ENCODE measurements at regions not wholly inside any gene's neighbourhood (a gene's known extent, or its start where the extent isn't known, plus 50 kb on each side); places are given as distances from the start of the nearest gene placed in this dataset.

DNA sequence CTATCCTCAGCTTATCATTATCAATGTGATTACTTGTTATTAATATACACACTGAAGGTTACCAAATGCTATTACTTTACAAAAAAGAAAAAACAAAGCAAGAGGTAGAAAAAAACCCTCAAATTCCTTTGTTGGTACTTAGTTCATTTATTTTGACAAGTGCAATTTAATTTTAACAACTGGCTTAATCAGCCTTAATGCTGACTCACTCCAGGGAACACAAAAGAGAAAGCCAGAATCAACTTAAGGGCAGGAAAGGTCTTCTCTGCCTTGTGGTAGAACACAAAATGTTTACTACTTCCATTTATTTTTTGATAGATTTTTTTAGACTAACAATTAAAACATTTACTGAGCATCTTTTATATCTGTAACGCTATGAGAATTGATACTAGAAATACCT, 417.1 kb downstream of the PCDH17 start:
- DNase-seq (ENCODE audit: low read depth): no peak

DNA sequence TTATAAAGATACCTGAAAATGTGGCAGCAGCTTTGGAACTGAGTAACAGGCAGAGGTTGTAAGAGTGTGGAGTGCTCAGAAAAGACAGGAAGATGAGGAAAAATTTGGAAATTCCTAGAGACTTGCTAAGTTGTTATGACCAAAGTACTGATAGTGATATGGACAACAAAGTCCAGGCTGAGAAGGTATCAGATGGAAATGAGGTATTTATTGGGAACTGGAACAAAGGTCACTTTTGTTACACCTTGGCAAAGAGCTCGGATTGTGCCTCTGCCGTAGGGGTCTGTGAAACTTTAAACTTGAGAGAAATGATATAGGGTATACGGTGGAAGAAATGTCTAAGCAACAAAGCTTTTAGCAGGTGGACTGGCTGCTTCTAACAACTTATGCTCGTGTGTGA, 419.9 kb downstream of the PCDH17 start:
- DNase-seq (ENCODE audit: low read depth): no peak

DNA sequence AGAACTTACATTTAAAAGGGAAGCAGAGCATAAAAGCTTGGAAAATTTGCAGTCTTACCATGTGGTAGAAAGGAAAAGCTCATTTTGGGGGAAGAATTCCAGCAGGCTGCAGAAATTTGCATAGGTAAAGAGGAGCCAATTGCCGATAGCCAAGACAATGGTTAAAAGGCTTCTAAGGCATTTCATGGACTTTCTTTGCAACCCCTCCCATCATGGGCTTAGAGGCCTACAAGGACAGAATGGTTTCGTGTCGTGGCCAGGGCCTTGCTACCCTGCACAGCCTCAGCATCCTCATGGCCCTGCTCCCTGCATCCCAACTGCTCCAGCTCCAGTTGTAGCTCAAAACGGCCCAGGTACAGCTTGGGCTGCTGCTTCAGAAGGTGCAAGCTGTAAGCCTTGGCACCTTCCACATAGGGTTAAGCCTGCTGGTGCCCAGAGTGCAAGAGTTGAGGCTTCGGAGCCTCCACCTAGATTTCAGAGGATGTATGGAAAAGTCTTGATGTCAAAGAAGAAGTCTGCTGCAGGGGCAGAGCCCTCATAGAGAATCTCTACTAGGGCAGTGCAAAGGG, 420.3 kb downstream of the PCDH17 start:
- no peak for DNase-seq (ENCODE audit: low read depth)

DNA sequence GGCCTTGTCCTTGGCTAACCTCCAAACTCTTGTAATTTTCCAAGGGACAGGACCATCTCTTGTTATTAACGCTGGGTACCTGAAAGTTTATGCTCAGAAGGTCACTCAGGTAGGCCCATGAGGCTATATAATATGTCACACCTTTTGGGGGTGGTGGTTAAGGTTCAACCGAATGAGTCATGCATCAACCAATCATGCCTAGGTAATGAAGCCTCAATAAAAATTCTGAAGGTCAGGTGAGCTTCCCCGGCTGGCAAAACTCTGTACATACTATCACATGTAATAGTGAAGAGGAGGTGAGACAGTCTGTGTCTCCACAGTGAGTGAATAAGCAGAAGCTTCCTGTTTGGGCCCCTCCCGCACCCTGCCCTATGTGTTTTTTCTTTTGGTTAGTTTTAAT, 424.9 kb downstream of the PCDH17 start:
- DNase-seq (ENCODE audit: low read depth): no peak

DNA sequence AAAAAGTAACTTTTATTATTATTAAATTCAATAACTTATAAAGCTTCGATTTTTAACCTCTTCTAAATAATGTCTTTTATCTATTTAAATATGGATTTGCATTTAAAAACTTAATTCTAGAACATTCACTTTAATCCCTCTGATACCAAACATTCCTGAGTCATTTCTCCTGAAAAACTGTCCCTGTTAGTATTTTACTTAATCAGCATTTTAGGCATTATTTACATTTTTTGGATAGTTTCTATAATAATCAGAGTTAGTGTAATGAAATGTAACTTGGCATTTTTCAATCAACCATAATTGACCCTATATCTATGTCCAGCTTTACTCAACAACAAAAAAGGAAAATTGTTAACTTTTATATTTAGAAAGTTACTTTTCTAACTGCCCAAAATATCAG, 428.1 kb downstream of the PCDH17 start:
- no peak for DNase-seq (ENCODE audit: low read depth)

DNA sequence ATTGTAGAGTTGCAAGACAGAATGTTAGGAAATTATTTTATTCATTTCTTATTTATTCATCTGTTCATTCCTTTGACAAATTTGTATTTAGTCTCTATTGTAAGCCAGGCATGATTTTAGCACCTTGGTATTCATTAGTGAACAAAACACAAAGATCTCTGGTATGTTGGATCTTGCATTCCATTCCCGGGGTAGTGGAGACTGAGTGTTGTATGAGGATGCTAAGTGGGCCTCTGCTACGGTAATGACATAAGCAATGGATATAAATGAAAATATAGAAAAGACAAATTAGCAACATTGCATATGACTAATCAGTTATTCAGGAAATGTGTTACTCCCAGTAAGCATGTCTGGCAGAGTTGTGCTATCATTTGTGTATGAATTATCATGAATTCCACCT, 449.3 kb downstream of the PCDH17 start:
- no peak for DNase-seq (ENCODE audit: low read depth)

DNA sequence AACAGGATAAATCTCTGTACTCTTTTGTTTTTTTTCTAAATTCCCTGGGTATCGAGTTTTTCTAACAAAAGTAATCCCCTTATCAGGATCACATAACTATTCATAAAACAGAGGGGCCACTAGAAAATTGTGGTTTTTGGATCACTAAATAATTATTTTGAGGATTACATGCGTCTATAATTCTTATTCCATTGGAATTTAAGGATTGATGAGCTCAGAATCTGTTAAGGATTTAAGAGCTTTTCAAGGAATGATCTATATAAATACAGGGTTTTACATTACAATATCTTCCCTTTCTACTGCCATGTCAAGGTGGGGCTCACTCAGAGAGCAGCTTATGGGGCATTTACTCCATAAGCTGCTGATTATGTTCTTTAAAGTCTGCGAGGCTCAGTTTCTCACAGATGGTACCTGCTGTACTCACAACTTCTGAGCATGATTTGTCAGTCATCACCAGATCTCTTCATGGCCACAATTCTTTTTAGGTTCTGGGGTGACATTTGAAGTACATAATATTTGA, 449.8 kb downstream of the PCDH17 start:
- no peak for DNase-seq (ENCODE audit: low read depth)

DNA sequence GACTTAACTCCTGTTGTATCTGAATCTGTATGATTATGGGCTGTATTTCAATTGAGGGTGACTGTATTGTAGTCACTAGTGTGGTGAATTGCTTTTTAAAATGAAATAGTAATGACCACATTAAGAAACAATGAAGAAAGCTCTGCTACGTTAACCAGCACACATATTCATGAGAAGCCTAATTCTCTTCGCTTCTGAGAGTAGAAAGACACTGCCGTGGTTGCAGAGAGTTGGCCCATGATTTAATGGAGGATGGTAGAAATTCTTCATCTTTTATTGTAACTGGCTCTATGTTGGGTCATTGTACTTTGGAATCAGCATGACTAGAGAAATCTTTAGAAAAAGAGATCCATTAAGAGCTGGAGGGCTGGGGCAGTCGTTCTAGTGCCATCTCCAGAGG, 451.5 kb downstream of the PCDH17 start:
- DNase-seq (ENCODE audit: low read depth): no peak

DNA sequence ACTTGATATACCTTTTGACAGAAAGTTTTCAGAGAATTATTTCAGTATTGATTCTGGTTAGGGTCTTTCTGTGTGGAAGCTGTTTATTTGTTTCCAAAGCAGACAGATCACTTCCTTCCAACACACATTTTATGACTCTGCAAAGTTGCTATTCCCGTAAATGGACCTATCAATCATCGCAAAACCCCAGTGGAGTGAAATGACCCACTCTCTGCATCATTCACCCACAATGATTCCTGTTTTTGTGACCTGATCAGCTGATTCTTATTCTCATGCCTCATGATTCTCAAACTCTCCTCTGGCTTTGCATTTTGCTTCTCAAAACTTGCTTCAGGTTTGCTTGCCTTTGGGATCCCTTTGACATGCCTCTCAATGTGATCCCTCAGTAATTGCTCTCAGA, 453.7 kb downstream of the PCDH17 start:
- no peak for DNase-seq (ENCODE audit: low read depth)

DNA sequence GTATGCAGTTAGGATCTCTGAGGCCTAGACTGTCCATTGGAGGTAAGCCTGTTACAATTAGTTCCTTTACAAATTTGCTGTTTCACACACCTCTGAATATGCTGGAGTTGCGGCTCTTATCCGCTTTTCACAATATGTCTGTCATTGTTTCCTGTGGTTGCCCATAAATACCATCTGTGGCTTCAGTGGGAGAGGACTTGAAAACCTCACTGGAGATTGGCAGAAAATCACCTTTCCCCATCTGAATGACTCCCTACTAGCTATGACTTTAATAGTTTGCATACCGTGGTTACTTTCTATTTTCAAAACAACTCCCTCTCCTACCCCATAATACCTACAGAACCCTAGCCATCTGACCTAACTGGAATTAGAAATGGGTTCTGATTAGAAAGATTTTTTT, 454.3 kb downstream of the PCDH17 start:
- DNase-seq (ENCODE audit: low read depth): no peak

DNA sequence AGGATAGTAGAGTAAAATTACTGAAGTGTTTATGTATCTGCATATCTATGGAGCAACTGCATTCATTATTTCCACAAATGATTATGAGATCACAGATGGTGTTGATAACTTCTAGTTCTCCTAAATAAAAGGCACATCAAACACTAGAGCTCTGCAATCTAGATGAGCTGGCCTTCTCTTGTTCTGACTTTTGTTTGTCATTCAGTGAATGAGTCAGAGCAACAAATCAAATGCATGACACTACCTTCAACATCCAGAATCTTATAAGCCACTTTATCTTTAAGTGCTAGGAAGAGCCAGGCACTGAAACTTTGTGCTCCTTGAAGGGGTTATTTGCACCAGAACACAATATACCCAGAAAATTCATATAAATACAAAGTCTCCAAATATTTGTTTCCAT, 456.0 kb downstream of the PCDH17 start:
- no peak for DNase-seq (ENCODE audit: low read depth)

DNA sequence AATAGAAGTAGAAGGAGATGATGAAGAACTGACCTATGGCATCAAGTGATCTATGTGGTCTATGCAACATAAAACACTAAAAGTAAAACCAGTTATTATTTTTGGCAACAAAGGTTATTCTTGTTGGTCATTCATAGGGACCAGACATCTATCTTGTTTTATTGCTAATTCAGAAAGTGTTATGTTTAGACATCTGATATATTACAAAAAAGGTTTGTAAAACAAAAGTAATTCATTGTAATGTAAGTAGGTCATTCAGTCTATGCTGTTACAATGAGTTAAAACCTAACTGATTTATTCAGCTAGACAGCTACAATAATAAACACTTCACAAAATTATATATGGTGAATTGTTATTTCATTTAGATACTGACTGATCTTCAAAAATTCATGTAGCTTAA, 461.9 kb downstream of the PCDH17 start:
- DNase-seq (ENCODE audit: low read depth): no peak

DNA sequence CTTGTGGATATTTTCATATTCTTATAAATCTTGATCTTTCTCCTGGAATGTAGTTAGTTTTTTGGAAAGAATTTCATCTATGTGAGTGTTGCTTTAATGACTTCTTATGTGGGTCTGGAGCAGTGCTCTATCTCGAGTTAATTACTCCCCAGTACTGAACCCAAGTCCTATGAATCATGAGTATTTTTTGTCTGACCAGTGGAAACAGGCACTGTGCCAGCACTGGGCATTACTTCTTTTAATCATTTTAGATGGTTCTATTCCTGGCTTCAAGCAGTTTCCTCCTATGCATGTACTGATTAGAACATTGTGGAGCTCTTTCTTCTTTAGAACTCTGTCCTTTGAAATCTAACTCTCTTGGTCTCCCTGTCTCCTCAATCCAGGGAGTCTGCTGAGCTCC, 466.3 kb downstream of the PCDH17 start:
- no peak for DNase-seq (ENCODE audit: low read depth)

DNA sequence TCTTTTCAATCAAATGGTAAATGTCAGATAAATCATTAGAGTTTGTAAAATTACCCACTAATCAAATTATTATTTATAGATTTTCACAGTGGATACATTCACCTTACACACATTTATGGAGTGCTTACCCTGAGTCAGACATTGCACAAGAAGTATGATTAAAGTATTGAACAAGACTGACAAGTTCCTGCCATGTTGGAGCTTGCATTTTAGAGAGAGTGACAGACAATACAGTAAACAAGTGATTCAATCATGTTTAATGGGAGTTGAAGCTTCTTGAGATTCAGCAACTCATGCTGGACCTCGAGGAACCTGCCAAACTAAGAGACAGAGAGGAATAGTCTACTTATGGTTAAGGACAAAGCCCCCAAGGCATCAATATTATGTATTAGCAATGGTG, 487.8 kb downstream of the PCDH17 start:
- no peak for DNase-seq (ENCODE audit: low read depth)

DNA sequence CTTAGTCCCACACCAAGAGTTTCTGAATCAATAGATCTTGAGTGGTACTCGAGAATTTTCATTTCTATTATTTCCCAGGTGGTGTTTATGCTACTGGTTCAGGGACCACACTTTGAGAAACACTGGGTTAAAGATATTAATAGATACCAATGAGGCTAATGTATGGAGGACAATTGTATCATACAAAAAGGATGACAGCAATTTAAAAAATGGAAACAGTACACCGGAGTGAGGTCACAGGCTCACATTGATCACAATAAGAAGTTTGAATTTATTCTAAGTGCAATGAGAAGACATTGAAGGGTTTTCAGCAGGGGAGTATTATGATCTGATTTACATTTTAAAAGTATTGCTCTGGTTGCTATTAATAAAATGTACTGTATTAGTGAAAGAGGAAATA, 488.3 kb downstream of the PCDH17 start:
- DNase-seq (ENCODE audit: low read depth): no peak

DNA sequence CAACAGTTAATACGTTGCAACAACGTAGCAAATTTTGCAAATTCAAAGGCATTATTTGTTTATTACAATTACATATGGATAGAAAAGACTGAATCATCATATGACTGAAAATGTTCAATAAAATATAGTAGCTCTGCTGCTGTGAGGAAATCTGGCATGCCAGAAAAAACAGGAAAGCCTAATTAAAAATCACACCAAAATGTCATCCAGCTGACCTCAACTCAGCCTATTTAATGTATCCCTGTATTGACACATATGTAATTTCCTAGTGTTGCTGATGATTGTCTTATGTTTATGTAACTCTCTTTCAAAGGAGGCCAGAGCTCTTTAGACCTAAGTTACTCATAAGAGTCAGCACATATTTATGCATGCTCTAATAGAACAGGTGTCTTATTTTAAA, 495.0 kb downstream of the PCDH17 start:
- DNase-seq (ENCODE audit: low read depth): no peak

DNA sequence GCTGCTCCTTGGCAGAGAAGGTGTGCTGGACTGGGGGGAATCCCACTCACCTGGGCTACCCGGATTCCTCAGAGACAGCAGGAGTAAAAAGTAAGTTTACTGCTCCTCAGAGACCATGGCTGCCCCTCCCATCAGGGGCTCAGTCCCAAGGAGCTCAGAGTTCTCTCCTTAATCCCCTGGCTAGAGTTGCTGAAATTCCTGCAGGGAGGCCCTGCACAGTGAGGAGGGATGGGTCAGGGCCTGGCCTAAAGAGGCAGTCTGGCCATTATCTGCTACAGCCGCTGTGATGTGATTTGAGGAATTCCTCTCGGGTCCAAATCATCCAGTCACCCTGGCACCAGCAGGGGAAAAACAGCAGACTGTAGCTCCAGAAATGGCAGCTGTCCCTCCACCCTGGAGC, 502.5 kb downstream of the PCDH17 start:
- no peak for DNase-seq (ENCODE audit: low read depth)

DNA sequence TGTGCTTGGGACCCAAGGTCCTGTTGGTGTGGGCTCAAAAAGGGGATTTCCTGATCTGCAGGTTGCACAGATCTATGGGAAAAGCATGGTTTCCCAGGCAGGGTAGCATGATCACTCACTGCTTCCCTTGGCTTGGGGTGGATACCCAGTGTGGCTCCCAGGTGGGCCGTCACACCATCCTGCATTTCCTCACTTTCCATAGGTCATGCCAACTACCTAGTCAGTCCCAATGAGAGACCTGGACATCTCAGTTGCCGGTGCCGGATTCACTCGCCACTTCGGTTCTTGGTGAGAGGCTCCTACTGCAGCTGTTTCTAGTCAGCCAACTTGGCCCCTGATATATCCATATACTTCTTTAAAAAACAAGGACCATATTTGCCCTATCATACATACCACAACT, 503.0 kb downstream of the PCDH17 start:
- DNase-seq (ENCODE audit: low read depth): no peak

DNA sequence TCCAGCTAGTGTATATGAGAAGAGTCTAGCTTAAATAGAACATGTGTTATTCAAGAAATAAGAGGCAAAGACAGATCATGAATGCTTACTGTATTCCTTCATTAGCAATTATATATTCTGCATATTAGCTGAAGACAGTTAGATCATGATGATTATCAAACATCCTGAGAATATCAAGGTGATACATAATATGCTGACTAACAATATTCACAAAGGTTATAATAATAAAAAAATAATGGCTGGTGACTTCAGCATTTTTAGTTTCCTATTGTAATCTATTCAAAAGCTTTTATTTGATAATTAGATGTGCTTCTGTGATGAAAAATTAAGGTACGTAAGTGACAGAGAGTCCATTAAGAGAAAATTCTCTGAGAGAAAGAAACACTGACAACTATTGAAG, 511.4 kb downstream of the PCDH17 start:
- DNase-seq (ENCODE audit: low read depth): no peak

DNA sequence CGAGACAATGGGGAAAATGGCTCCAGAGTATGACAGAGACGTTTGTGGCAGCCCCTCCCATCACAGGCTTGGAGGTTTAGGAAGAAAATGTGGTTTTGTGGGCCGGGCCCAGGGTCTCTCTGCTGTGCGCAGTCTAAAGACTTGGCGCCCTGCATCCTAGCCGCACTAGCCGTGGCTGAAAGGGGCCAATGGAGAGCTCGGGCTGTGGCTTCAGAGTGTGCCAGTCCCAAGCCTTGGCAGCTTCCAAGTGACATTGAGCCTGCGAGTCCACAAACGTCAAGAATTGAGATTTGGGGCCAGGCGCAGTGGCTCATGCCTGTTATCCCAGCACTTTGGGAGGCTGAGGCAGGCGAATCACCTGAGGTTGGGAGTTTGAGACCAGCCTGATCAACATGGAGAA, 513.1 kb downstream of the PCDH17 start:
- DNase-seq (ENCODE audit: low read depth): no peak

DNA sequence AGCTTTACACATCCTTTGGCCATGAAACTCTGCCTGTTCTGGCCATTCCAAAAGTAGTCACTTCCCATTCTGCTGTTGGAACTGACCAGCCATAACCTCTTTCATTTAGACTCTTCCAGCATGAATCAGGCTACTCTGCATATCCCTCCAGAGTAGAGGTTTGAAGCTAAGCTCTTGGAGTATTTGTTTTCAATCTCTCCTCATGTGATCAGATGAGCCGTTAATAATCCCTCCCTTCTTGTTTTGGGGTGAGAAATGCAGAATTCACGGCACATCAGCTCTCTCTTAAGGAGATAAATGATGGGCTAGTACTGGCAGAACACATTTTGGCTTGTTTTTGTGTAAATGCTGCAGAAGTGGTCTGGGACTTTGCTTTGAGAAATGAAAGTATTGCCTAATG, 519.9 kb downstream of the PCDH17 start:
- no peak for DNase-seq (ENCODE audit: low read depth)

DNA sequence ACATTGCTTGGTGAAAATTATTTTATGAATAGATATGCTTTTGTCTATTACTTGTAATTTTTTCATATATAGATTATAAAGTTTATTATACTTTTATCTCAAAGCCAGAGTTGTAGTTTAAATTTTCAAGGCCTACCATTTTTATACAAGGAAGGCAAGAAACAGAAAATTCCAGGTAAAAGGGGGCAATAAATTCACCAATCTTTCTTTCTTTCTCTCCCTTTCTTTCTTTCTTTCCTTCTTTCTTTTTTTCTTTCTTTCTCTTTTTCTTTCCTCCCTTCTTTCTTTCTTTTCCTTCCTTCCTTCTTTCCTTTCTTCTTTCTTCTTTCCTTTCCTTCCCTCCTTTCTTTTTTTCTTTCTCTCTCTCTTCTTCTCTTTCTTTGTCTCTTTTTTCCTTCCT, 529.4 kb downstream of the PCDH17 start:
- no peak for DNase-seq (ENCODE audit: low read depth)

DNA sequence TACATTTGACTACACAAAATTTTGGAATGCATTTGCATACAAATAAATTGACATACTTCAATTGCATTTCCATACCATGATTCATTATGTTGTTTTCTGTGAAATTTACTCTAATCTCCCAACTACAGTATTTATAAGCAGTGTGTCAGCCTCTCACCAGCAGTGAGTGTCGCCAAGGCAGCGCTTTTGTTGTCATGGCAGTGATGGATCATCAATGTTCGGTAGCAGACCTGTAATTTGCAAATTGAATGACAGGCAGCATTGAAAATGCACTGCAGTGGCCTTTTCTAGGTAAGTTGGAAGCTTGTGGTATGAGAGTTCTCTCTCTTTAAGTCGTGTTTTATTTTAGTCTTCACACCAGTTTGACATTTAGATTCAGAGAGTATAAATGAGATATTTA, 534.1 kb downstream of the PCDH17 start:
- no peak for DNase-seq (ENCODE audit: low read depth)

DNA sequence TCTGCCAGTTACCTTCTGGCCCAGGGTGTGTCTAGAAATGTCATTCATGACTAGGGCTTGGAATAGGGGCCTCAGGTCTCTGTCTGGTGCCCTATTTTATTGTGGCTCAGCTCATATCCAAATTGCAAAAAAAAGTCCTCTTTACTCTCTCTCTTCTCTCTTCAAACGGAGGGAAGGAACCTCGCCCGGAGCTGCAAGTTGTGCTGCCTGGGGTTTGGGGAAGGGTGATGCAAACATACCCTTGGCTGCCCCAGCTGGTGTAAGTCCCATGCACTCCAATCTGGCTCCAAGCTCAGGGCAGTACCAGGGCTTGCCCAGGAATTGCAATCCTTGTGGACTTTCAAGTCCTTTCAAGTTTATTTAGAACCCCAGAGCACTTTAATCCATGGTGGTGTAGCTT, 549.6 kb downstream of the PCDH17 start:
- DNase-seq (ENCODE audit: low read depth): no peak

All from LHCN-M2 (cell line).